PC-9 (cell line): ENCODE measurements at regions not wholly inside any gene's neighbourhood (a gene's known extent, or its start where the extent isn't known, plus 50 kb on each side); places are given as distances from the start of the nearest gene placed in this dataset.

Experiments used
- BruUV-seq: library from RNA; stranded (reverse); fragments of 400-500 nt; replicated peaks from 2 replicates; lab custom pipeline; 2021; lab: Mats Ljungman, UMichigan
- CTCF ChIA-PET: fragments of 300-600 bp; sonication (Branson Sonifier 250); formaldehyde crosslinking; loops from one replicate; lab custom pipeline; 2022; ENCODE audit warnings: antibody characterized with exemption; lab: Charles Lee
- POLR2A ChIA-PET: fragments of 300-600 bp; sonication (Branson Sonifier 250); formaldehyde crosslinking; loops from one replicate; lab custom pipeline; 2022; ENCODE audit warnings: antibody characterized with exemption; ENCODE audit not compliant: unreplicated experiment; lab: Charles Lee
- DNase-seq, 2 experiments: peaks; one replicate each; pipeline versions ENCODE4 v3.0.0 to v3.0.0-alpha.2; 2015 to 2022; ENCODE audit warnings: mixed read lengths in 1 of 2
- H2AFZ ChIP-seq: fragments of 200-600 bp; sonication (generic); 2 replicates; pipeline ENCODE4 v1.8.1; 2017; ENCODE audit warnings: antibody characterized with exemption
- H3F3A ChIP-seq: fragments of 200-600 bp; sonication (generic); 2 replicates; pipeline ENCODE4 v1.8.1; 2017; ENCODE audit warnings: antibody characterized with exemption, mild to moderate bottlenecking, low read depth; ENCODE audit not compliant: insufficient read depth
- H3K27ac ChIP-seq: fragments of 200-600 bp; sonication (generic); 2 replicates; pipeline ENCODE4 v1.6.1; 2016; ENCODE audit warnings: mixed run types
- H3K27me3 ChIP-seq: fragments of 200-600 bp; sonication (generic); 2 replicates; pipeline ENCODE4 v1.6.1; 2016; ENCODE audit warnings: low read depth, mixed run types; ENCODE audit not compliant: insufficient read depth
- H3K36me3 ChIP-seq: fragments of 200-600 bp; sonication (generic); 2 replicates; pipeline ENCODE4 v1.6.1; 2016; ENCODE audit warnings: low read depth, mixed run types
- H3K4me1 ChIP-seq: fragments of 200-600 bp; sonication (generic); replicated peaks from 2 replicates; pipeline ENCODE4 v1.6.1; 2016; ENCODE audit warnings: mixed run types; ENCODE audit not compliant: insufficient read depth
- H3K4me2 ChIP-seq: fragments of 200-600 bp; sonication (generic); 2 replicates; pipeline ENCODE4 v1.6.1; 2017; ENCODE audit warnings: mixed run types
- H3K4me3 ChIP-seq: fragments of 200-600 bp; sonication (generic); 2 replicates; pipeline ENCODE4 v1.6.1; 2016; ENCODE audit warnings: mixed run types
- H3K79me2 ChIP-seq: fragments of 200-600 bp; sonication (generic); 2 replicates; pipeline ENCODE4 v1.6.1; 2017; ENCODE audit warnings: low read depth, mixed run types
- H3K9me2 ChIP-seq: fragments of 200-600 bp; sonication (generic); 2 replicates; pipeline ENCODE4 v1.8.1; 2017; ENCODE audit warnings: mild to moderate bottlenecking; ENCODE audit not compliant: insufficient read depth
- H3K9me3 ChIP-seq: fragments of 200-600 bp; sonication (generic); 2 replicates; pipeline ENCODE4 v1.8.1; 2016; ENCODE audit warnings: low read depth; ENCODE audit not compliant: insufficient read depth
- H4K20me1 ChIP-seq: fragments of 200-600 bp; sonication (generic); 2 replicates; pipeline ENCODE4 v1.8.1; 2017; ENCODE audit not compliant: insufficient read depth
- CTCF ChIP-seq: fragments of 200-600 bp; sonication (generic); conservative IDR thresholded peaks from 2 replicates; pipeline ENCODE4 v1.6.1; 2017; ENCODE audit warnings: mixed run types, antibody characterized with exemption, mild to moderate bottlenecking, moderate library complexity
- EZH2 ChIP-seq: fragments of 200-600 bp; sonication (generic); IDR thresholded peaks from 2 replicates; pipeline ENCODE4 v1.8.0; 2017; ENCODE audit warnings: antibody characterized with exemption, low read depth
- intact Hi-C: fragments of 100-400 bp; cut with micrococcal nuclease; formaldehyde crosslinking; loops from one replicate; pipeline ENCODE4 v1.10.0; 2022; ENCODE audit not compliant: unreplicated experiment

GRCh38 chr9:108411632-108412031, 444.2 kb downstream of the ACTL7B start:
- ChIA-PET CTCF (no interaction called here), POLR2A (no interaction called here)
- Histone ChIP-seq H3K9me2 (no peaks in the 10 kb centered on the region), H3K4me3 (no peak overlapping the region), H3K4me2 (no peak overlapping the region), H2AFZ (no peak overlapping the region), H3K36me3 (no peaks in the 10 kb centered on the region), H3K9me3 (no peaks in the 10 kb centered on the region), H4K20me1 (no peaks in the 10 kb centered on the region), H3K4me1 (no peaks in the 10 kb centered on the region), H3K27me3 (no peaks in the 10 kb centered on the region), H3K79me2 (no peaks in the 10 kb centered on the region), H3F3A (no peaks in the 10 kb centered on the region), H3K27ac (no peak overlapping the region)
- intact Hi-C loops, result loop anchor here (10.0 kb wide), 1 partner anchor 353 kb away; no protein-coding TSS in a partner anchor
- DNase-seq, result no peak
- no peak for TF ChIP-seq CTCF
- TF ChIP-seq EZH2, result no peak
- no TSS peak for BruUV-seq

GRCh38 chr9:108410161-108410560, 445.6 kb downstream of the ACTL7B start:
- POLR2A ChIA-PET, result interaction anchor here (0.7 kb wide), 1 partner anchor 193 kb away, joined by 4 read pairs; no protein-coding TSS in a partner anchor
- TF ChIP-seq CTCF (0 out of 2 replicates have a peak, but pooled peaks have one; percentile 28), EZH2 (no peak)
- intact Hi-C loops, result loop anchor here (10.0 kb wide), 1 partner anchor 355 kb away; no protein-coding TSS in a partner anchor

GRCh38 chr9:108400297-108400696, 455.5 kb downstream of the ACTL7B start:
- Histone ChIP-seq H3K27ac (no peak overlapping the region), H2AFZ (no peak overlapping the region), H4K20me1 (no peaks in the 10 kb centered on the region), H3K4me2 (no peak overlapping the region), H3F3A (peaks cover 6% of the 10 kb centered on the region; the same call in 1 of the 2 replicates), H3K27me3 (no peaks in the 10 kb centered on the region), H3K36me3 (no peaks in the 10 kb centered on the region), H3K4me3 (no peak overlapping the region), H3K4me1 (no peaks in the 10 kb centered on the region), H3K79me2 (no peaks in the 10 kb centered on the region), H3K9me2 (no peaks in the 10 kb centered on the region), H3K9me3 (no peaks in the 10 kb centered on the region; the same call in 1 of the 2 replicates)
- DNase-seq, result no peak
- intact Hi-C loops, result no loop called here
- CTCF ChIA-PET, result no interaction called here
- no TSS peak for BruUV-seq
- POLR2A ChIA-PET, result no interaction called here
- no peak for TF ChIP-seq CTCF
- TF ChIP-seq EZH2, result no peak

More at GRCh38 chr9:108410161-108410560, 445.6 kb downstream of the ACTL7B start:
- no peak for DNase-seq
- Histone ChIP-seq H3K4me2 (no peak overlapping the region), H3K9me2 (no peaks in the 10 kb centered on the region), H2AFZ (no peak overlapping the region), H3K4me3 (no peak overlapping the region), H3K36me3 (no peaks in the 10 kb centered on the region), H4K20me1 (no peaks in the 10 kb centered on the region), H3F3A (no peaks in the 10 kb centered on the region), H3K27ac (no peak overlapping the region), H3K9me3 (no peaks in the 10 kb centered on the region; the same call in 1 of the 2 replicates), H3K27me3 (no peaks in the 10 kb centered on the region), H3K4me1 (no peaks in the 10 kb centered on the region), H3K79me2 (no peaks in the 10 kb centered on the region)
- CTCF ChIA-PET, result interaction anchor here (0.6 kb wide), 1 partner anchor 125 kb away, joined by 3 read pairs; no protein-coding TSS in a partner anchor
- no TSS peak for BruUV-seq
